ENCODE measurements at regions not wholly inside any gene's neighbourhood (a gene's known extent, or its start where the extent isn't known, plus 50 kb on each side); places are given as distances from the start of the nearest gene placed in this dataset.
"Not testable (repeated sequence)": the region's sequence is repeated elsewhere in the genome, so short reads cannot be mapped to it uniquely, and the experiment has no call there.

DNA sequence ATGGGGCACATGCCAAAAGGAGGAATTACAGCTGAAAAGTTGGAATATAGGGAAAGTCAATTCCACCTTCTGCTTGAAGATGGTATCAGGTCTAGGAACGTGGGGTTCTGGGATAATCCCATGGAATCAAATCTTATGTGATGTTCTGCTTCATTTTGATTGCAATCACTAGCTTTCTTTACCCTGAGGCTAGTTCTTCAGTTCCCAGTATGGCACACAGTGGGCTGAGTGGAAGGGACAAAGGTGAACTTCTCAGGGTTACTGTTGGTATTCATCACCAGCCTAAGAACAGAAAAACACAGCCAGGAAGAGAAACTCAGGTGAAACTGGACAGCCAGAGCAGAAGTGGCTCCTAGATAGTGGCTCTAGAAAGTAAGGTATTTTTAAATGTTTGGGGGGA is 117.8 kb downstream of the TNFSF18 start:
- no peaks in the 10 kb centered on the region for H3K9me3 ChIP-seq (ENCODE audit: control insufficient read depth, low read length)
- H3K9ac ChIP-seq (ENCODE audit: low read length): no peak overlapping the region
- no peaks in the 10 kb centered on the region for H3K27me3 ChIP-seq (replicated peaks; ENCODE audit: control insufficient read depth, insufficient read depth, low read length)
- H3K36me3 ChIP-seq (ENCODE audit: control insufficient read depth, insufficient read depth, low read length, severe bottlenecking): no peaks in the 10 kb centered on the region
- H3K4me1 ChIP-seq (ENCODE audit: control insufficient read depth, insufficient read depth, low read length): peaks cover 29% of the 10 kb centered on the region
- DNase-seq (ENCODE audit: low read depth): no peak
- H3K4me3 ChIP-seq (ENCODE audit: low read length): no peak overlapping the region

DNA sequence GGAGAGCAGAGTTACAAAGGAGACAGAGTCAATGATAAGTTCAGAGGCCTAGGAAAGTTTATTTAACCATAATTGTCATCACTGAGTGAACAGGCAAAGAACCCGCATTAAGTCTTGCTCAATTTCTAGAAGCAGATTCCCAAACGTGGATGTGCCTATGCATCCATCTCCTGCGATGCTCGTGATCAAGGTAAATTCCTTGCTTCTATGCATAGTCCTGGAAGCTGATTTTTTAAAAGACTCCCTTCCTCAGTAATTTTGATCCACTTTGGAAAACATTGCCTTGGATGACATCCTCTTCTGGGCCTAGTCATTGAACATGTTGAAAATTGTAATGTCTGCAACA is 116.4 kb downstream of the TNFSF18 start:
- H3K27me3 ChIP-seq (replicated peaks; ENCODE audit: control insufficient read depth, insufficient read depth, low read length): no peaks in the 10 kb centered on the region
- no peak for DNase-seq (ENCODE audit: low read depth)
- H3K9me3 ChIP-seq (ENCODE audit: control insufficient read depth, low read length): no peaks in the 10 kb centered on the region
- H3K4me3 ChIP-seq (ENCODE audit: low read length): peak overlapping the region; percentile 52
- no peaks in the 10 kb centered on the region for H3K36me3 ChIP-seq (ENCODE audit: control insufficient read depth, insufficient read depth, low read length, severe bottlenecking)
- peak overlapping the region; percentile 69 for H3K9ac ChIP-seq (ENCODE audit: low read length)
- peaks cover 31% of the 10 kb centered on the region for H3K4me1 ChIP-seq (ENCODE audit: control insufficient read depth, insufficient read depth, low read length)

DNA sequence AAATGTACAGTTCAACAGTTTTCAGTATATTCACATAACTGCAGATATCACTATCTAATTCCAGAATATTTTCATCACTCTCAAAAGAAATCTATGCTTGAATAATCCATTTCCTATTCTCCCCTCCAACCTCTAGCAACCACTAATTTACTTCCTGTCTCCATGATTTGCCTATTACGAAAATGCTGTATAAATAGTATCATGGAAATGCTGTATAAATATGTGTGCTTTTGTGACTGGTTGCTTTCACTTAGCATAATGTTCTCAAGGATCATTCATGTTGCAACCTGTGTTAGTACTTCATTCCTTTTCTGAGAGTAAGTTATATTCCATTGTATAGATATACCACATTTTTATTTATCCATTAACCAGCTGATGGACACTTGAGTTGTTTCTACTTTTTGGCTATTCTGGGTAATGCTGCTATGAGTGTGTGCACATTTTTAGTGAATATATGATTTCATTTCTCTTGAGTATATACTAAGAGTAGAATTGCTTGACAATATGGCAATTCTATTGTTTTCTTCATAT is 115.6 kb downstream of the TNFSF18 start:
- Histone ChIP-seq H3K9ac (ENCODE audit: low read length) (no peak overlapping the region), H3K36me3 (ENCODE audit: control insufficient read depth, insufficient read depth, low read length, severe bottlenecking) (no peaks in the 10 kb centered on the region), H3K4me1 (ENCODE audit: control insufficient read depth, insufficient read depth, low read length) (peaks cover 26% of the 10 kb centered on the region), H3K4me3 (ENCODE audit: low read length) (no peak overlapping the region), H3K9me3 (ENCODE audit: control insufficient read depth, low read length) (no peaks in the 10 kb centered on the region), H3K27me3 (replicated peaks; ENCODE audit: control insufficient read depth, insufficient read depth, low read length) (no peaks in the 10 kb centered on the region)
- DNase-seq (ENCODE audit: low read depth): no peak

DNA sequence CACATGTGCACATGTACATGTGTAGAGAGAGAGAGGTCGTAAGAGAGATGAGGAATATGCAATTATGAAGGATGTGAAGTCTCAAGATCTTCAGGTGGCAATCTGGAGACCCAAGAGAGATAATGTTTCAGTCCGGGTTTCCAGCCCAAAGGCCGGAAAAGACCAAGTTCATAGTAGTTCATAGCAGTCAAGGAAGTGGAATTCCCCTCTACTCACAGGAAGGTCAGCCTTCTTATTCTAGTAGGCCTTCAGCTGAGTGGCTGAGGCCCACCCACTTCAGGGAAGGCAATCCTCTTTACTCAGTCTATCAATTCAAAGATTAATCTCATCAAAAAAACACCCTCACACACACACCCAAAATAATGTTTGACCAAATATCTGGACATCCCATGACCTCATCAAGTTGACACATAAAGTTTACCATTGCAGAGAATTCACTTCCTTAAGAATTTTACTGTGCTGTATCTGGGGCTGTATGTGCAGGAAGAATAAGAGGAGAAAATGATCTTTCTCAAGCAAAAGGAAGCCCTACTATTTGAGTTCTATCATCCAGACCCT is 114.6 kb downstream of the TNFSF18 start:
- Histone ChIP-seq H3K9me3 (ENCODE audit: control insufficient read depth, low read length) (no peaks in the 10 kb centered on the region), H3K4me3 (ENCODE audit: low read length) (no peak overlapping the region), H3K36me3 (ENCODE audit: control insufficient read depth, insufficient read depth, low read length, severe bottlenecking) (no peaks in the 10 kb centered on the region), H3K9ac (ENCODE audit: low read length) (no peak overlapping the region), H3K27me3 (replicated peaks; ENCODE audit: control insufficient read depth, insufficient read depth, low read length) (no peaks in the 10 kb centered on the region), H3K4me1 (ENCODE audit: control insufficient read depth, insufficient read depth, low read length) (peaks cover 26% of the 10 kb centered on the region)
- DNase-seq (ENCODE audit: low read depth): no peak

DNA sequence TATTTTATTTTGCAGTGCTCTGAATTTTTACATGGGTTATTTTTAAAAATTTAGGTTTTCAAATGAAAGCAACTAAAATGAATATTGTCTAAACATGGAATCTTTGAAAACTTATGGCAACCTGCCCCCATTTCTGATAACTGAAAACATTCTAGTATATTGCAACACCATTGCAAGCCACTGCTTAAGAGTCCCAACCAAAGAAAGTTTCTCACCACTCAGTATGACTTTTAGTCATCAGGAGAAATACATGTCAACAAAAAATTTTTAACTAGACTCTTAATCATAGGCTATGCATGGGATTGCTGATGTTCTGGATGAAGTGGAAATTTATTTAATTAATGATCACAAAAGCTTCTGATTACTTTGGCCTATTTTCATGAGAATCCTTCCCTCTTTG is 112.1 kb downstream of the TNFSF18 start:
- H3K4me3 ChIP-seq (ENCODE audit: low read length): no peak overlapping the region
- peak; percentile 72 for DNase-seq (ENCODE audit: low read depth)
- H3K9ac ChIP-seq (ENCODE audit: low read length): no peak overlapping the region
- no peaks in the 10 kb centered on the region for H3K36me3 ChIP-seq (ENCODE audit: control insufficient read depth, insufficient read depth, low read length, severe bottlenecking)
- no peaks in the 10 kb centered on the region for H3K9me3 ChIP-seq (ENCODE audit: control insufficient read depth, low read length)
- peaks cover 26% of the 10 kb centered on the region for H3K4me1 ChIP-seq (ENCODE audit: control insufficient read depth, insufficient read depth, low read length)
- no peaks in the 10 kb centered on the region for H3K27me3 ChIP-seq (replicated peaks; ENCODE audit: control insufficient read depth, insufficient read depth, low read length)

DNA sequence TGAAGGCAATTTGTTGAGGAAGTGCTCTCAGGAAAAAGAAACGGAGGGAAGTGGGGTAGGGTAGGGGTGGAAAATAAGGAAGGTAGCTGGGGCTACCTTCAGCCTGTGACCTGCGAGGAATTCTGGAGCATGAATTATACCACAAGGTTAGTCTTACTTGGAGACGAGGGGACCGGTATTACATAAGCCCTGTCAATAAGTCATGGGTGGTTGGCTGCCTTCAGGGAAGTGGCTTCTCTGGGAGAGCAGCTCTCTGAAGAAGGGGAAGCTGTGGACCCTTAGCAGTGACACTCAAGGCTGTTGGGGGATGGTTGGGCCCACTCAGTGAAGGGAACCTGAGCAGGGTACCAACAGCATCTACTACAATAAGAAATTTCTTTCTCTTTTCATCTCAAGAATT is 111.3 kb downstream of the TNFSF18 start:
- H3K9ac ChIP-seq (ENCODE audit: low read length): no peak overlapping the region
- no peaks in the 10 kb centered on the region for H3K9me3 ChIP-seq (ENCODE audit: control insufficient read depth, low read length)
- H3K4me3 ChIP-seq (ENCODE audit: low read length): no peak overlapping the region
- no peaks in the 10 kb centered on the region for H3K27me3 ChIP-seq (replicated peaks; ENCODE audit: control insufficient read depth, insufficient read depth, low read length)
- no peak for DNase-seq (ENCODE audit: low read depth)
- H3K36me3 ChIP-seq (ENCODE audit: control insufficient read depth, insufficient read depth, low read length, severe bottlenecking): no peaks in the 10 kb centered on the region
- peaks cover 21% of the 10 kb centered on the region for H3K4me1 ChIP-seq (ENCODE audit: control insufficient read depth, insufficient read depth, low read length)

DNA sequence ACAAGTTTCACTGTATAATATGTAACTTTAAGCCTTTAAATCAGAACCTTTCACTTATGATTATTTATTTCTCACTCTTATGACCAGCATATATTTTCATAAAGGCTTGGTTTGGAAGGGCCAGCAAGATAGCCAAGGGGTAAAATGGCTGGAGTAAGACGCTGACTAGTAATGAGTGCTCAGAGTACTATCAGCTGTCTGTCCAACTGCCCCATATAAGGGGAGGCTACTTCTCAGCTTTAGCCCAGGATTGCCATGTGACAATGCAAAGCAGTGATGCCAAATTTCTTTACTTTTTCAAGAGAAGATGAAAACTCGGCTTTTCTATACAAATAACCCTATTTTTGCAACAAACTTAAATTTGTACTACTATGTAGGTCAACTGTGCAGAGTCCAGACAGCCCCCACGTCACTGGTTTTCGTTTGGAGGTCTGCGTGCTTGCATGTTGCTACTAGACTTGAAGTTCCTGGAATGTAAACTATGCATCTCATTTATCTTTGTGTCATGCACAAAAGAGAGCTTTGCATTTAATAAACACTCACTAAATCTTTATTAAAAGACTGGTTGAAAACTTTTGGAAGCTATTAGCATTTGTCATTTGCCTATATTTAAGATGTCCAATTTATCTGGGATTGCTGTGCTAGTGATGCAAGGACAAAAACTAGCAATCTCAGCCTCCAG is 110.4 kb downstream of the TNFSF18 start:
- H3K9me3 ChIP-seq (ENCODE audit: control insufficient read depth, low read length): no peaks in the 10 kb centered on the region

DNA sequence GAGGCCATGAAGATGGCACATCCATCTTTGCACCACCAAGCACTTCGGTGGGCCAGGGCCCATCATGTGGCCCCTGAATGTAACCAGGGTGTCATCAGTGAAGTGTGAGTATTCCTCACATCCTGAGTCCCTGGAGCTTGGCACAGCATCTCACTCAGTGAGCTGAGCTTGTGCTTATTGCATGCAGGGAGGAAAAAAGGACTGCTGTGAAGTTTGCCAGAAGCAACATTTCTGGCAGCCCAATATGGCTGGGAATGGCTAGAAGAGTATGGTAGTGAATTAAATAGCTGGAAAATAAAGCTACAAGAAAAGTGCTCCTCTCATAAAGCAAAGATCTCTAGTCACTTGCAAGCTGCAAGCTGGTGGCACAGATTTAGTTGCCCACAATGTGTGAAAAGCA is 109.3 kb downstream of the TNFSF18 start:
- Histone ChIP-seq H3K9me3 (ENCODE audit: control insufficient read depth, low read length) (no peaks in the 10 kb centered on the region), H3K27me3 (replicated peaks; ENCODE audit: control insufficient read depth, insufficient read depth, low read length) (no peaks in the 10 kb centered on the region), H3K36me3 (ENCODE audit: control insufficient read depth, insufficient read depth, low read length, severe bottlenecking) (no peaks in the 10 kb centered on the region), H3K4me1 (ENCODE audit: control insufficient read depth, insufficient read depth, low read length) (peaks cover 12% of the 10 kb centered on the region), H3K9ac (ENCODE audit: low read length) (no peak overlapping the region), H3K4me3 (ENCODE audit: low read length) (no peak overlapping the region)
- no peak for DNase-seq (ENCODE audit: low read depth)

More for the DNA sequence above, 110.4 kb downstream of the TNFSF18 start:
- Histone ChIP-seq H3K4me1 (ENCODE audit: control insufficient read depth, insufficient read depth, low read length) (peaks cover 13% of the 10 kb centered on the region), H3K9ac (ENCODE audit: low read length) (no peak overlapping the region), H3K36me3 (ENCODE audit: control insufficient read depth, insufficient read depth, low read length, severe bottlenecking) (no peaks in the 10 kb centered on the region), H3K27me3 (replicated peaks; ENCODE audit: control insufficient read depth, insufficient read depth, low read length) (no peaks in the 10 kb centered on the region), H3K4me3 (ENCODE audit: low read length) (no peak overlapping the region)
- no peak for DNase-seq (ENCODE audit: low read depth)

DNA sequence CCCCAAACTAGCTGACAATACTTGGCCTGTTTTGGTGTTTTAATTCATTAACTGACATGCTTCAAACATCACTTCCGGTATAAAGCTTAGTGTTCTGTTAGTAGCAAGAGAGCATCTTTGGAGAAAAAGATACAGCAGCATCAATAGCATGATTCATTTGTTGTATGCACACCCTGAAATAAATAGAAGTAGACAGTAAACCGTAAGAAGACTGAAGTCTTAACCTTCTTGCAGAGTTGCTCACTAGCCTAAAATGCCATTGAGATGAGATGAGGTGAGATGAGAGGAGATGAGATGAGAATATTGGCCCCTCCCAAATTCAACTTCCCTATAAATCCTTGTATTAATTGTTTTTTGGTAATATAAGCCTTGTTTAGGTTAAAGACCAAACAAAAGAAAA is 108.8 kb downstream of the TNFSF18 start:
- Histone ChIP-seq H3K36me3 (ENCODE audit: control insufficient read depth, insufficient read depth, low read length, severe bottlenecking) (no peaks in the 10 kb centered on the region), H3K4me3 (ENCODE audit: low read length) (no peak overlapping the region), H3K9ac (ENCODE audit: low read length) (no peak overlapping the region), H3K27me3 (replicated peaks; ENCODE audit: control insufficient read depth, insufficient read depth, low read length) (no peaks in the 10 kb centered on the region), H3K9me3 (ENCODE audit: control insufficient read depth, low read length) (no peaks in the 10 kb centered on the region), H3K4me1 (ENCODE audit: control insufficient read depth, insufficient read depth, low read length) (peaks cover 12% of the 10 kb centered on the region)
- no peak for DNase-seq (ENCODE audit: low read depth)

DNA sequence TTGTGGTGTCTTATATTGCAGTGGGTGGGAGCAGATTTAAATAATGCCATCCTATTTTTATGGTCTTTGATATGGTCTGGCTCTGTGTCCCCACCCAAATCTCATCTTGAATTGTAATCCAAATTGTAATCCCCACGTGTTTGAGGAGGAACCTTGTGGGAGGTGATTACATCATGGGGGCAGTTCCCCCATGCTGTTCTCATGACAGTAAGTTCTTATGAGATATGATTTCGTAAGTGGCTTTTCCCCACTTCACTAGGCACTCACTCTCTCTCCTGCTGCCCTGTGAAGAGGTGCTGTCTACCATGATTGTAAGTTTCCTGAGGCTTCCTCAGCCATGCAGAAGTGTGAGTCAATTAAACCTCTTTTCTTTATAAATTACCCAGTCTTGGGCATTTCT is 107.6 kb downstream of the TNFSF18 start:
- not testable (repeated sequence) for H3K9me3 ChIP-seq (ENCODE audit: control insufficient read depth, low read length); H3K4me3 ChIP-seq (ENCODE audit: low read length); DNase-seq (ENCODE audit: low read depth); H3K9ac ChIP-seq (ENCODE audit: low read length); H3K27me3 ChIP-seq (replicated peaks; ENCODE audit: control insufficient read depth, insufficient read depth, low read length); H3K36me3 ChIP-seq (ENCODE audit: control insufficient read depth, insufficient read depth, low read length, severe bottlenecking)
- H3K4me1 ChIP-seq (ENCODE audit: control insufficient read depth, insufficient read depth, low read length): peaks cover 10% of the 10 kb centered on the region

DNA sequence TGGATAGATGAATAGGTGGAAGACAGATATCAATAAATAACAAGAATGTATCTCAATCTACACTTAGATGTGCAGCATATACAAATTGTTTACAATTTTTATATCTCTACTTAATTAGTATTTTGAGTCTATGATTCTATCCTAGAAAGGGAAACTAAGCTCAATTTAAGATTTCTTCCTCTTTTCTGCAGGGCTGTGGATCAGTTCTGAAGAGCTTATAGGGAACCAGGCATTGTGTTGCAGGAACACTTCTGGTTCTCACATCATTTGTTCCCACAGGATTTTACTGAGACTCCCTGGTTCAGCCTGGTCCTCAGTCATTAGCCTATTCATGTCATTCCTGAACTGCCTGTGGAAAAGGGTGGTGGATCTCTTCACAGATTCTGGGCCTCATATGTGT is 105.8 kb downstream of the TNFSF18 start:
- no peaks in the 10 kb centered on the region for H3K36me3 ChIP-seq (ENCODE audit: control insufficient read depth, insufficient read depth, low read length, severe bottlenecking)
- no peak for DNase-seq (ENCODE audit: low read depth)
- no peaks in the 10 kb centered on the region for H3K9me3 ChIP-seq (ENCODE audit: control insufficient read depth, low read length)

More for the DNA sequence above, 105.8 kb downstream of the TNFSF18 start:
- no peak overlapping the region for H3K9ac ChIP-seq (ENCODE audit: low read length)
- H3K27me3 ChIP-seq (replicated peaks; ENCODE audit: control insufficient read depth, insufficient read depth, low read length): no peaks in the 10 kb centered on the region
- H3K4me1 ChIP-seq (ENCODE audit: control insufficient read depth, insufficient read depth, low read length): no peaks in the 10 kb centered on the region
- H3K4me3 ChIP-seq (ENCODE audit: low read length): no peak overlapping the region

All from adipocyte (in vitro differentiated cells).